ENCODE measurements at regions not wholly inside any gene's neighbourhood (a gene's known extent, or its start where the extent isn't known, plus 50 kb on each side); places are given as distances from the start of the nearest gene placed in this dataset.

DNA sequence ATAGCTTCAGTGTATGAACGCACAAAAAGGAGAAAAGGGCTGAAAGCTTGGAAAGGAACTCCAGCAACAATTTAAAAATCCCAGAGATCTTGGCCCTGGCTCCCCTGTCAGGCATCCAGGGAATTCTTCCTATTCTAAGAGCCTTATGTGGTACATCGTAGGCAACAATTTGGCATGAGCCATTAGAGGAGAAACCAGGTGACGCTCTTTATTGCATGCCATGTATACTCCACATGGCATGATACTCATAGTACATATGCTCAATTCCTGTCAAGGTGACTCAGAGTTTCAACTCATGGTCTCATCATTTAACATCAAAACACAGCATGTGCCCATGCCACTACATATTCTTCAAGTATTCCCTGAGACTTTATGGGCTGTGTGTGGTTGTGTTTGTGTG lies 191.3 kb downstream of the OR13H1 start:
- H3K36me3 ChIP-seq (ENCODE audit: control insufficient read depth, insufficient read depth, low read length), result no peaks in the 10 kb centered on the region
- TF ChIP-seq, protein P1, sequence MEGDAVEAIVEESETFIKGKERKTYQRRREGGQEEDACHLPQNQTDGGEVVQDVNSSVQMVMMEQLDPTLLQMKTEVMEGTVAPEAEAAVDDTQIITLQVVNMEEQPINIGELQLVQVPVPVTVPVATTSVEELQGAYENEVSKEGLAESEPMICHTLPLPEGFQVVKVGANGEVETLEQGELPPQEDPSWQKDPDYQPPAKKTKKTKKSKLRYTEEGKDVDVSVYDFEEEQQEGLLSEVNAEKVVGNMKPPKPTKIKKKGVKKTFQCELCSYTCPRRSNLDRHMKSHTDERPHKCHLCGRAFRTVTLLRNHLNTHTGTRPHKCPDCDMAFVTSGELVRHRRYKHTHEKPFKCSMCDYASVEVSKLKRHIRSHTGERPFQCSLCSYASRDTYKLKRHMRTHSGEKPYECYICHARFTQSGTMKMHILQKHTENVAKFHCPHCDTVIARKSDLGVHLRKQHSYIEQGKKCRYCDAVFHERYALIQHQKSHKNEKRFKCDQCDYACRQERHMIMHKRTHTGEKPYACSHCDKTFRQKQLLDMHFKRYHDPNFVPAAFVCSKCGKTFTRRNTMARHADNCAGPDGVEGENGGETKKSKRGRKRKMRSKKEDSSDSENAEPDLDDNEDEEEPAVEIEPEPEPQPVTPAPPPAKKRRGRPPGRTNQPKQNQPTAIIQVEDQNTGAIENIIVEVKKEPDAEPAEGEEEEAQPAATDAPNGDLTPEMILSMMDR (IDR thresholded peaks at IDR 0.05; ENCODE audit: insufficient read depth, low read depth, low read length), result no peak
- ChIA-PET POLR2A (no interaction called here), CTCF (no interaction called here)
- DNase-seq (ENCODE audit: low read depth), result no peak
- no peak overlapping the region for H3K4me3 ChIP-seq (ENCODE audit: low read depth, low read length)
- H3K27me3 ChIP-seq (ENCODE audit: control insufficient read depth, insufficient read depth, low read length), result no peaks in the 10 kb centered on the region

DNA sequence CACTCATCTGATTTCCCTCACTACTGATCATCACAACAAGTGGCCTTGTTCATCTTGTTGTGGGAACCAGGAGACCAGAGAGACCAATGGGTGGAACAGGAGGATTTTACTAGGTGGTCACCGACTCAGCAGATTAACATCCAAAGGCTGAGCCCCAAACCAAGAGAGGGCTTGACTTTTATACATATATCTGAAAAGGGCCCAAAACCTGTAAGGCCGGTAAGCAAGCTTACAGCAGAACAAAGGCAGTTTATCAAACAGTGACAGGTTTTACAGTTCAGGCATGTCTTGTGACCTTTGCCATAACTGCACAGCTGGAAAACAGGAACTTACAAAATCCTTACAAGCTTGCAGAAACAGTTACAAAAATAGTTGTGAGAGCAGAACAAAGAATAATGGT lies 195.9 kb downstream of the OR13H1 start:
- ChIA-PET POLR2A (no interaction called here), CTCF (no interaction called here)
- Histone ChIP-seq H3K4me3 (ENCODE audit: low read depth, low read length) (no peak overlapping the region), H3K27me3 (ENCODE audit: control insufficient read depth, insufficient read depth, low read length) (no peaks in the 10 kb centered on the region), H3K36me3 (ENCODE audit: control insufficient read depth, insufficient read depth, low read length) (no peaks in the 10 kb centered on the region)
- DNase-seq (ENCODE audit: low read depth), result no peak
- TF ChIP-seq, protein P1 (IDR thresholded peaks at IDR 0.05; ENCODE audit: insufficient read depth, low read depth, low read length), result no peak

DNA sequence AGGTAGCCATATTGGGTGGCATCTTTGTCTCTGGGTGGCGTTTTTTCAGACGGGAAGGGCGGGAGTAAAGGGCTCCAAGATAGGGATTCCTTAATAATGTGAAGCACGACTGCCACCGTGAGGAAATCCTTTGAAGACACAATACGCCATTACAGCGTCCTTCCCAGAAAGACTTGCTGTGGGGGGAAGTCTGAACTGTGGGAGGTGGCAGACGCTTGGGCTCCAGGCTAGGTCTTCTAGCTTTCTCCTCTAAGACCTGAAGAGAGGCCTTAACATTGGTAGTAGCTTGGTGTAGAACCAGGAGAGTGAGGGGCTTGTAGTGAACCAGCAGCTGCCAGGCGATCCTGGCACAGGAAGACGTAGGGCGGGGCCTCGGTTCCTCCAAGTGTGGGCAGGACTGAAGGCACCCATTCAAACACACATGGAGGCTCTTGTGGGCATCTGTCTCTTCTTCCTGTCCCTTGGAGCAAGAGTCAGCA lies 197.3 kb downstream of the OR13H1 start:
- TF ChIP-seq, protein P1 (IDR thresholded peaks at IDR 0.05; ENCODE audit: insufficient read depth, low read depth, low read length), result no peak
- POLR2A ChIA-PET, result no interaction called here
- no peaks in the 10 kb centered on the region for H3K27me3 ChIP-seq (ENCODE audit: control insufficient read depth, insufficient read depth, low read length)
- CTCF ChIA-PET, result interaction anchor here (0.6 kb wide), 1 partner anchor 1065 kb away, joined by 6 read pairs; no protein-coding TSS in a partner anchor
- no peaks in the 10 kb centered on the region for H3K36me3 ChIP-seq (ENCODE audit: control insufficient read depth, insufficient read depth, low read length)
- no peak overlapping the region for H3K4me3 ChIP-seq (ENCODE audit: low read depth, low read length)
- DNase-seq (ENCODE audit: low read depth), result no peak

DNA sequence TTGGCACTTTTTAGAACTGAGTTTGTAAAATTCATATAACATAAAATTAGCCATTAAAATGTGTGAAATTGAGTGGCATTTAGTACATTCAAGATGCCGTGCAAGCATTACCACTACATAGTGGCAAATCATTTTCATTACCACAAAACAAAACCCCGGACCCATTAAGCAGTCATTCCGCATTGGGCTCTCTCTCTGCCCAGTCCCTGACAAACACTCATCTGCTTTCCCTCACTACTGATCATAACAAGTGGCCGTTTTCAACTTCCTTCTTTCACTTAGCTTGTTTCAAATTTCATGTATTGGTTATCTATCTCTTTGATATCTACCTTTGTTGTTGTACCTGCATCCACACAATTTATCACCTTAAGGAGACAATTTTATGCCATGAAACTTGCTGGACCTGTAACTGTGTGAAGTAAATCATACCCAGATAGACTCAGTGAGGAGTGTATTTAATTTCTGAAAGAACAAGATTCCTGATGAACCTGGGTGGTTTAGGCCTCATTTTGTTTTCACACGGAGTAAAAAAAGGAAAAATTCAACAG lies 202.1 kb downstream of the OR13H1 start:
- CTCF ChIA-PET, result no interaction called here

DNA sequence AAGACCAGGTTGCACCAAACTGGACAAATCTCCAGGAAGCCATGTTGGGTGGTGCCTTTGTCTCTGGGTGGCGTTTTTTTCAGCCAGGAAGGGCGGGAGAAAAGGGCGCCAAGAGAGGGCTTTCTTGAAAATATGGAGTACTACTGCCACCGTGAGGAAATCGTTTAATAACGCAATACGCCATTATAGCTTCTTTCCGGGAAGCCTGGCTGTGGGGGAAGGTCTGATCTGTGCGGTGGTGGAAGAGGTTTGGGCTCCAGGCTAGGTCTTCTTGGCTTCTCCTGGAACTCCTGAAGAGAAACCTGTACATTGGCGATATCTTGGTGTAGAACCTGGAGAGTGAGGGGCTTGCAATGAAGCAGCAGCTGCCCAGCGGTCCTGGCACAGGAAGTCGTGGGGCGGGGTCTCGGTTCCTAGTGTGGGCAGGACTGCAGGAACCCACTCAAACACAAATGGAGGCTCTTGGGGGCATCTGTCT lies 202.7 kb downstream of the OR13H1 start:
- Histone ChIP-seq H3K4me3 (ENCODE audit: low read depth, low read length) (no peak overlapping the region), H3K27me3 (ENCODE audit: control insufficient read depth, insufficient read depth, low read length) (no peaks in the 10 kb centered on the region), H3K36me3 (ENCODE audit: control insufficient read depth, insufficient read depth, low read length) (no peaks in the 10 kb centered on the region)
- DNase-seq (ENCODE audit: low read depth), result no peak
- ChIA-PET POLR2A (no interaction called here), CTCF (no interaction called here)
- TF ChIP-seq, protein P1 (IDR thresholded peaks at IDR 0.05; ENCODE audit: insufficient read depth, low read depth, low read length), result no peak

More for the DNA sequence above, 202.1 kb downstream of the OR13H1 start:
- Histone ChIP-seq H3K27me3 (ENCODE audit: control insufficient read depth, insufficient read depth, low read length) (no peaks in the 10 kb centered on the region), H3K36me3 (ENCODE audit: control insufficient read depth, insufficient read depth, low read length) (no peaks in the 10 kb centered on the region), H3K4me3 (ENCODE audit: low read depth, low read length) (no peak overlapping the region)
- TF ChIP-seq, protein P1 (IDR thresholded peaks at IDR 0.05; ENCODE audit: insufficient read depth, low read depth, low read length), result no peak
- POLR2A ChIA-PET, result no interaction called here
- no peak for DNase-seq (ENCODE audit: low read depth)
